GM12872 (cell line): ENCODE measurements at regions not wholly inside any gene's neighbourhood (a gene's known extent, or its start where the extent isn't known, plus 50 kb on each side); places are given as distances from the start of the nearest gene placed in this dataset.

Experiments used
- TF ChIP-seq, protein P1 (sequence below): IDR thresholded peaks from 3 replicates; pipeline ENCODE4 v1.5.1; 2011; ENCODE audit warnings: low read depth, mild to moderate bottlenecking, low read length, moderate library complexity; ENCODE audit not compliant: insufficient read depth

DNA sequence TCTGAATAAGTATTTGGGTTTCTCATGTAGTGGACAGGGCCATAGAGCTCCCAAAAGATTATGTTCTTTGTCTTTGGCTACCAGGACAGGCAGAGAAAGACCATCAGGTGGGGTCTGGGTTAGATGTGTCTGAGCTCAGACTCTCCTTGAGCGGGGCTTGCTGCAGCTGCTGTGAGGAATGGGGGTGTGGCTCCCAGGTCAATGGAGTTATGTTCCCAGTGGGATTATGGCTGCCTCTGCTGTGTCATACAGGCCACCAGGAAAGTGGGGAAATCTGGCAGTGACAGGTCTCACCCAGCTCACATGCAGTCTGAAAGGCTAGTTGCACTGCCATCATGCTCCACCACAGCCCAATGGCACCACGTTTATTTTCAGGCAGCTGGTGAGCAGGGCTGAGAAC lies 97.0 kb upstream of the FERD3L start:
- TF ChIP-seq, protein P1, sequence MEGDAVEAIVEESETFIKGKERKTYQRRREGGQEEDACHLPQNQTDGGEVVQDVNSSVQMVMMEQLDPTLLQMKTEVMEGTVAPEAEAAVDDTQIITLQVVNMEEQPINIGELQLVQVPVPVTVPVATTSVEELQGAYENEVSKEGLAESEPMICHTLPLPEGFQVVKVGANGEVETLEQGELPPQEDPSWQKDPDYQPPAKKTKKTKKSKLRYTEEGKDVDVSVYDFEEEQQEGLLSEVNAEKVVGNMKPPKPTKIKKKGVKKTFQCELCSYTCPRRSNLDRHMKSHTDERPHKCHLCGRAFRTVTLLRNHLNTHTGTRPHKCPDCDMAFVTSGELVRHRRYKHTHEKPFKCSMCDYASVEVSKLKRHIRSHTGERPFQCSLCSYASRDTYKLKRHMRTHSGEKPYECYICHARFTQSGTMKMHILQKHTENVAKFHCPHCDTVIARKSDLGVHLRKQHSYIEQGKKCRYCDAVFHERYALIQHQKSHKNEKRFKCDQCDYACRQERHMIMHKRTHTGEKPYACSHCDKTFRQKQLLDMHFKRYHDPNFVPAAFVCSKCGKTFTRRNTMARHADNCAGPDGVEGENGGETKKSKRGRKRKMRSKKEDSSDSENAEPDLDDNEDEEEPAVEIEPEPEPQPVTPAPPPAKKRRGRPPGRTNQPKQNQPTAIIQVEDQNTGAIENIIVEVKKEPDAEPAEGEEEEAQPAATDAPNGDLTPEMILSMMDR: no peak

DNA sequence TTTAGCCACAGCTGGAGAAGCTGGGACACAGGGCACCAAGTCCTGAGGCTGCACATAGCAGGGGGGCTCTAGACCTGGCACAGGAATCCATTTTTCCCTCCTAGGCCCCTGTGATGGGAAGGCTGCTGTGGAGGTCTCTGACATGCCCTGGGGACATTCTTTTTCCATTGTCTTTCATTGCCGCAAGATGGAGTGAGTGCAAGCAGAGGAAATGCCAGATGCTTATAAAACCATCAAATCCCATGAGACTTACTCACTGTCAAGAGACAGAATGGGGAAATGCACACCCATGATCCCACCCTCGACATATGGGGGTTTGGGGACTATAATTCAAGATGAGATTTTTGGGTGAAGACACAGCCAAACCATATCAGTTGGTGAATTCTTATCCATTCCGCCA lies 94.7 kb upstream of the FERD3L start:
- TF ChIP-seq, protein P1: no peak

DNA sequence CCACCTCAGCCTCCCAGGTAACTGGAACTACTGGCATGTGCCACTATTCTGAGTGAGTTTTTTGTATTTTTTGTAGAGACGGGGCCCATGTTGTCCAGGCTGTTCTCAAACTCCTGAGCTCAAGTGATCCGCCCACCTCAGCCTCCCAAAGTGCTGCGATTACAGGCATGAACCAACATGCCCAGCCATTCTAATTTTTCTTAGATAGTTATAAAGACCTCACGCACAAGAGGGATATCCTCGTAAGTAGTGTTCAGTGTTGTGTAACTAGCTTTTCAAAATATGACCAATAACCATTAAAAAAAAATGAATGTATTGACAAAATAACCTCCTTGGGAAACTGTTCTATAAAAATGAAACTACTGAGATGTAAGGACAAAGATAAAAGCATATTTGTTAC lies 90.5 kb upstream of the FERD3L start:
- TF ChIP-seq, protein P1: no peak

DNA sequence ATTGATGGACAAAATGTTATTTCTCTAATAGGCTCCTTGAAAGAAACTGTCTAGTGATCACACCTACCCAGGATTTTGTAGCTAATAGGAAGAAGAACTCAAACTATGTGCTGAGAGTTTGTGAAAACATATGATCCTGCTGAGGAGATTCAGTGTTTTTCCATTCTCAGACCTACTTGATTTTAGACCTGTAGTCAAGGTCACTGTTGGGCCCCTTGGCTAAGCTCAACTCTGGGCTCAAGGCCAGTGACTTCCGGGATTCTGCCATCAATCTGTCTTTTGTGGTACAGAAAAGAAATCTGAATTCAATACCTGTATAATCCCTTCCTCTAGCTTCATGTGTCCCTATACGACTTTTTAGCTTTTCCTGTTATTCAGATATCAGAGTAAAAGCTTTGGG lies 79.7 kb upstream of the FERD3L start:
- TF ChIP-seq, protein P1: no peak

DNA sequence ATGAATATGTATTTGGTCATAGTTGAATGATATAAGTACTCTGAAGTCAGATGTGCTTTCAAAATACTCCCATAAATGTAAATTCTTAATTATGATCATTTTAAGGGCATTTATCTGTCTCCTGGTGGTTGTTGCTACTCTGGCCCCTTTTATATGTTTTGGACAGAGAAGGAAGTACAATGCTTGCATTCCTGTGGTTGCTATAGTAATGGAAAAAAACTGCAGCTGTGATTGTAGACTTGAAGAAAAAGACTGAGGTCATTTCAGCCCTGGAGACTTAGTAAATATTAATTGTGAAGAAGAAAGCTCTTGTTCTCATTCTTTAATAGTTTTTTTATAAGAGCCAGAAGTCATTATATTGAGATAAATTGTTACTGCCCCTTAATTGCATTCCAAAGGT lies 70.2 kb upstream of the FERD3L start:
- TF ChIP-seq, protein P1: no peak

DNA sequence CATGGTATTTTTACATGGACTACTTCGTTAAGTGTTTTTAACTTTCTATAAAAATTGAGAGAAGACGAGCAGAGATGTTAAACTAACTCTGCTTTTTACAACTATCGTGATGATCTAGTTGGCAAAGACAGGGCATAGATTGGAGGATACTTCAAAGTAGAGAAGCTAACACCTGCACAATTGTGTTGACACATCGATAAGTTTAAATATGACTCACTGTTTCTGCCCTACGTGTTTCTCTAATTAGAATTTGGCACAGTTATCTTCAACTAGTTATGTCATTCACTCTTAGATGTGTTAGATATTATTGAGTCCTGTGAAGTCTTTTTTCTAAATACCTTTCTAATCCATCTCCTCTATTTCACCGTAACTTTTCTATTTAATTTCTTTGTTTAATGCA lies 68.5 kb upstream of the FERD3L start:
- TF ChIP-seq, protein P1: no peak

DNA sequence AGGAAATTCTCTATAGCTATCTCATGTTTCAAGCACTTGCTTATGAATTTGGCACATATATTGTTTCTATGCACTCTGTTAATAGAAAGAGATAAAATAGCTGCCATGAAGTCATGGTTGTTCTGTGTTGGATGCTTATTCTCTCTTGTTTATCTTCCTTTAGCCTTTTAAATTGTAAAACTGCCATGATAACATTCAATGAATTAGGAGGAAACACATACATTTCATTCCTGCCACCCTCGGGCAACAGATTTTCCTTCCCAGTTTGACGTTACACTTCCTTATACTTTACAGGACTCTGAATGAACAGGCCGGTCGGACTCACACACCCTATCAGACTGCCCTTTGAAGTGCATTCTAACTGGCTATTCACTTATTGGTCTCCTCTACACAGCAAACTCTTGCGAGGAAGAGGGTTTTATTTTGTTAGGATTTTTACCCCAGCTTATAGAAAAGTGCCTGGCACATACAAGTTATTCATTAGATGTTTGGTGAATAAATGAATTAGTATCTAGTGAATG lies 65.7 kb upstream of the FERD3L start:
- TF ChIP-seq, protein P1: no peak
